GM19372 (cell line): ENCODE measurements at regions not wholly inside any gene's neighbourhood (a gene's known extent, or its start where the extent isn't known, plus 50 kb on each side); places are given as distances from the start of the nearest gene placed in this dataset.
"Not testable (repeated sequence)": the region's sequence is repeated elsewhere in the genome, so short reads cannot be mapped to it uniquely, and the experiment has no call there.

Experiments used
- ATAC-seq: cut with Tn5 transposase; IDR thresholded peaks from one replicate; pipeline ENCODE4 v1.9.1; 2021; ENCODE audit warnings: mild to moderate bottlenecking, low read depth, moderate library complexity; ENCODE audit not compliant: unreplicated experiment

GRCh38 chr15:26134152-26134551 is 271.0 kb upstream of the ATP10A start:
- no peak for ATAC-seq

GRCh38 chr15:26132811-26133210 is 269.7 kb upstream of the ATP10A start:
- ATAC-seq = no peak

GRCh38 chr15:26129852-26130251 is 266.7 kb upstream of the ATP10A start:
- no peak for ATAC-seq

- no peak for ATAC-seq
Observed at GRCh38 chr15:26128611-26129140, 265.5 kb upstream of the ATP10A start.

- ATAC-seq = no peak
Observed at GRCh38 chr15:26126819-26127387, 263.8 kb upstream of the ATP10A start.

GRCh38 chr15:26126070-26126469 is 262.9 kb upstream of the ATP10A start:
- ATAC-seq = no peak

- ATAC-seq = no peak
Observed at GRCh38 chr15:26125664-26126063, 262.5 kb upstream of the ATP10A start.

GRCh38 chr15:26119322-26119721 is 256.2 kb upstream of the ATP10A start:
- ATAC-seq = no peak

GRCh38 chr15:26115229-26115943 is 252.3 kb upstream of the ATP10A start:
- ATAC-seq = no peak

- not testable (repeated sequence) for ATAC-seq
Observed at GRCh38 chr15:26114128-26114527, 251.0 kb upstream of the ATP10A start.

GRCh38 chr15:26113296-26113695 is 250.2 kb upstream of the ATP10A start:
- no peak for ATAC-seq

GRCh38 chr15:26109203-26109602 is 246.1 kb upstream of the ATP10A start:
- ATAC-seq = no peak

GRCh38 chr15:26106556-26106955 is 243.4 kb upstream of the ATP10A start:
- ATAC-seq = no peak

GRCh38 chr15:26103002-26103404 is 239.9 kb upstream of the ATP10A start:
- ATAC-seq = no peak

GRCh38 chr15:26102365-26102764 is 239.2 kb upstream of the ATP10A start:
- no peak for ATAC-seq

GRCh38 chr15:26101443-26101842 is 238.3 kb upstream of the ATP10A start:
- no peak for ATAC-seq

GRCh38 chr15:26098801-26099200 is 235.7 kb upstream of the ATP10A start:
- no peak for ATAC-seq

GRCh38 chr15:26097216-26097615 is 234.1 kb upstream of the ATP10A start:
- no peak for ATAC-seq

GRCh38 chr15:26096581-26096980 is 233.5 kb upstream of the ATP10A start:
- no peak for ATAC-seq

GRCh38 chr15:26095710-26096330 is 232.7 kb upstream of the ATP10A start:
- ATAC-seq = no peak

GRCh38 chr15:26091184-26091583 is 228.1 kb upstream of the ATP10A start:
- ATAC-seq = no peak

GRCh38 chr15:26087881-26088280 is 224.8 kb upstream of the ATP10A start:
- no peak for ATAC-seq
